ENCODE measurements at regions not wholly inside any gene's neighbourhood (a gene's known extent, or its start where the extent isn't known, plus 50 kb on each side); places are given as distances from the start of the nearest gene placed in this dataset.

GRCh38 chr12:74482115-74482514, 55.5 kb upstream of the ATXN7L3B start:
- Mint-ChIP-seq H3K4me1 (ENCODE audit: insufficient read depth, unreplicated experiment) (no peaks in the 10 kb centered on the region), H3K27me3 (ENCODE audit: insufficient read depth, unreplicated experiment) (no peaks in the 10 kb centered on the region), H3K27ac (ENCODE audit: low read depth, unreplicated experiment) (no peak overlapping the region), H3K4me3 (ENCODE audit: unreplicated experiment) (no peak overlapping the region), H3K9me3 (ENCODE audit: unreplicated experiment) (no peaks in the 10 kb centered on the region), H3K36me3 (ENCODE audit: insufficient read depth, unreplicated experiment) (no peaks in the 10 kb centered on the region)
- TF ChIP-seq, protein P1, sequence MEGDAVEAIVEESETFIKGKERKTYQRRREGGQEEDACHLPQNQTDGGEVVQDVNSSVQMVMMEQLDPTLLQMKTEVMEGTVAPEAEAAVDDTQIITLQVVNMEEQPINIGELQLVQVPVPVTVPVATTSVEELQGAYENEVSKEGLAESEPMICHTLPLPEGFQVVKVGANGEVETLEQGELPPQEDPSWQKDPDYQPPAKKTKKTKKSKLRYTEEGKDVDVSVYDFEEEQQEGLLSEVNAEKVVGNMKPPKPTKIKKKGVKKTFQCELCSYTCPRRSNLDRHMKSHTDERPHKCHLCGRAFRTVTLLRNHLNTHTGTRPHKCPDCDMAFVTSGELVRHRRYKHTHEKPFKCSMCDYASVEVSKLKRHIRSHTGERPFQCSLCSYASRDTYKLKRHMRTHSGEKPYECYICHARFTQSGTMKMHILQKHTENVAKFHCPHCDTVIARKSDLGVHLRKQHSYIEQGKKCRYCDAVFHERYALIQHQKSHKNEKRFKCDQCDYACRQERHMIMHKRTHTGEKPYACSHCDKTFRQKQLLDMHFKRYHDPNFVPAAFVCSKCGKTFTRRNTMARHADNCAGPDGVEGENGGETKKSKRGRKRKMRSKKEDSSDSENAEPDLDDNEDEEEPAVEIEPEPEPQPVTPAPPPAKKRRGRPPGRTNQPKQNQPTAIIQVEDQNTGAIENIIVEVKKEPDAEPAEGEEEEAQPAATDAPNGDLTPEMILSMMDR (IDR thresholded peaks at IDR 0.05; ENCODE audit: unreplicated experiment): no peak
- POLR2A ChIA-PET: no interaction called here
- intact Hi-C loops (cut with micrococcal nuclease): no loop called here
- no peak for DNase-seq (ENCODE audit: unreplicated experiment)
- CTCF ChIA-PET: interaction anchor here (1.0 kb wide), 1 partner anchor 68 kb away, joined by 3 read pairs; no protein-coding TSS in a partner anchor
- no TSS peak for BruUV-seq (replicated peaks)

DNA sequence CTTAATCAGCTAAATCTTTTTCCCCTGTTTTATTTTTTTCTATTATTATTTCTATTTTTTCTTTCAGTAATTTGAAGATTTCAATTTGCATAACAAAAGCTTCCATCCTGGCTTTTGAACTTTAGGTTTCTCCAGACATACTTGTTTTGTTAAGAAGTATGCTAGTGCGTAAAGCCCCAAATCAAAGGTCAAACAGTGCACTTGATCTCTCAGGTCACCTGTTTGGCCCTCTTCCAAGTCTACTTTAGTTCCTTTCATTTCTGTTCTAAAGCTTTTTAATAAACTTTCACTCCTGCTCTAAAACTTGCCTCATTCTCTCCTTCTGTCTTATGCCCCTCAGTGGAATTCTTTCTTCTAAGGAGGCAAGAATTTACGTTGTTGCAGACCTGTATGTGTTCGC, 54.6 kb upstream of the ATXN7L3B start:
- ChIA-PET CTCF (interaction anchor here (0.6 kb wide), 1 partner anchor 1409 kb away, joined by 3 read pairs; no protein-coding TSS in a partner anchor), POLR2A (no interaction called here)
- TF ChIP-seq, protein P1 (IDR thresholded peaks at IDR 0.05; ENCODE audit: unreplicated experiment): no peak
- Mint-ChIP-seq H3K36me3 (ENCODE audit: insufficient read depth, unreplicated experiment) (no peaks in the 10 kb centered on the region), H3K27me3 (ENCODE audit: insufficient read depth, unreplicated experiment) (no peaks in the 10 kb centered on the region), H3K4me1 (ENCODE audit: insufficient read depth, unreplicated experiment) (no peaks in the 10 kb centered on the region), H3K4me3 (ENCODE audit: unreplicated experiment) (no peak overlapping the region), H3K27ac (ENCODE audit: low read depth, unreplicated experiment) (no peak overlapping the region), H3K9me3 (ENCODE audit: unreplicated experiment) (no peaks in the 10 kb centered on the region)
- intact Hi-C loops (cut with micrococcal nuclease): no loop called here
- BruUV-seq (replicated peaks): no TSS peak
- DNase-seq (ENCODE audit: unreplicated experiment): no peak
